Endothelial cell of umbilical vein (primary cell): ENCODE measurements at regions not wholly inside any gene's neighbourhood (a gene's known extent, or its start where the extent isn't known, plus 50 kb on each side); places are given as distances from the start of the nearest gene placed in this dataset.

Experiments used
- EZH2 ChIP-seq: IDR thresholded peaks from 2 replicates; pipeline ENCODE4 v1.6.1; 2012; ENCODE audit warnings: borderline replicate concordance, low read depth, mild to moderate bottlenecking, moderate library complexity, low read length, inconsistent platforms; ENCODE audit not compliant: severe bottlenecking
- FOS ChIP-seq: IDR thresholded peaks from 2 replicates; pipeline ENCODE4 v1.6.1; 2011; ENCODE audit warnings: mild to moderate bottlenecking, low read length, moderate library complexity, borderline replicate concordance; ENCODE audit not compliant: insufficient read depth
- JUN ChIP-seq: IDR thresholded peaks from 2 replicates; pipeline ENCODE4 v1.6.1; 2011; ENCODE audit warnings: borderline replicate concordance, low read depth; ENCODE audit not compliant: insufficient read length, insufficient read depth
- MYC ChIP-seq: IDR thresholded peaks from one replicate; pipeline ENCODE4 v1.6.1; 2011; ENCODE audit warnings: mild to moderate bottlenecking, low read depth, low read length
- POLR2A ChIP-seq: IDR thresholded peaks from 2 replicates; pipeline ENCODE4 v1.6.1; 2012; ENCODE audit warnings: low read depth, mild to moderate bottlenecking, control low read depth, low read length
- POLR2AphosphoS5 ChIP-seq: IDR thresholded peaks from 2 replicates; pipeline ENCODE4 v1.6.1; 2012; ENCODE audit warnings: low read depth, mild to moderate bottlenecking, control low read depth, low read length, moderate library complexity; ENCODE audit not compliant: insufficient read depth
- TF ChIP-seq, protein P1 (sequence below), 2 donors: IDR thresholded peaks; 1 replicate in 1 of 2; 2 replicates in 1 of 2; pipeline ENCODE4 v1.5.1; 2011; ENCODE audit warnings: low read length in 2 of 2, mild to moderate bottlenecking in 2 of 2, moderate library complexity in 2 of 2, control low read depth in 1 of 2, inconsistent platforms in 1 of 2, low read depth in 1 of 2; ENCODE audit not compliant: insufficient read depth in 1 of 2; ENCODE audit errors: extremely low read depth in 1 of 2
- TF ChIP-seq, protein P2 (sequence below): IDR thresholded peaks from 2 replicates; pipeline ENCODE4 v1.6.1; 2011; ENCODE audit not compliant: insufficient read depth, insufficient read length

DNA sequence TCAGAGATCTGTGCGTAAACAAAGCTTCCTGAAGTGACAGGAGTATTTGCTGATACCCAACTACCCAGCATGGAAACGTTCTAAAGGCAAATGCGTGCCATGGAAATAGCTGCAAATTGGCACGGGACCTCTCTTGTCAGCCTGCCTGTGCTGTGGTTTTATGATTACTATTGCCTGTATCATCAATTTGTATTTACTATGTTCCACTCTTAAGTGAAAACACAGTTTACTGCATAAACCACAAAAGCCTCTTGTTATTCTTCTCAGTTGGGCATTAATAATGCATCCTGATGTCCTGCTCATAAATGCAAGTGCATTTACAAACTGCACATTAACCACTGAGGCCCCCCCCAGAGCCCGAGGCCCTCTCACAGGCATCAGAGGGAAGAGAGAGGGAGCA lies 196.6 kb upstream of the SLC35G4 start:
- TF ChIP-seq, protein P1, sequence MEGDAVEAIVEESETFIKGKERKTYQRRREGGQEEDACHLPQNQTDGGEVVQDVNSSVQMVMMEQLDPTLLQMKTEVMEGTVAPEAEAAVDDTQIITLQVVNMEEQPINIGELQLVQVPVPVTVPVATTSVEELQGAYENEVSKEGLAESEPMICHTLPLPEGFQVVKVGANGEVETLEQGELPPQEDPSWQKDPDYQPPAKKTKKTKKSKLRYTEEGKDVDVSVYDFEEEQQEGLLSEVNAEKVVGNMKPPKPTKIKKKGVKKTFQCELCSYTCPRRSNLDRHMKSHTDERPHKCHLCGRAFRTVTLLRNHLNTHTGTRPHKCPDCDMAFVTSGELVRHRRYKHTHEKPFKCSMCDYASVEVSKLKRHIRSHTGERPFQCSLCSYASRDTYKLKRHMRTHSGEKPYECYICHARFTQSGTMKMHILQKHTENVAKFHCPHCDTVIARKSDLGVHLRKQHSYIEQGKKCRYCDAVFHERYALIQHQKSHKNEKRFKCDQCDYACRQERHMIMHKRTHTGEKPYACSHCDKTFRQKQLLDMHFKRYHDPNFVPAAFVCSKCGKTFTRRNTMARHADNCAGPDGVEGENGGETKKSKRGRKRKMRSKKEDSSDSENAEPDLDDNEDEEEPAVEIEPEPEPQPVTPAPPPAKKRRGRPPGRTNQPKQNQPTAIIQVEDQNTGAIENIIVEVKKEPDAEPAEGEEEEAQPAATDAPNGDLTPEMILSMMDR (IDR thresholded peaks at IDR 0.05; ENCODE audit: extremely low read depth in 1 of 2, insufficient read depth in 1 of 2, low read depth in 1 of 2, low read length in 2 of 2), result no peak
- TF ChIP-seq POLR2A, result no peak
- no peak for TF ChIP-seq EZH2
- TF ChIP-seq MYC, result no peak
- no peak for TF ChIP-seq JUN
- TF ChIP-seq POLR2AphosphoS5, result no peak
- TF ChIP-seq, protein P2, sequence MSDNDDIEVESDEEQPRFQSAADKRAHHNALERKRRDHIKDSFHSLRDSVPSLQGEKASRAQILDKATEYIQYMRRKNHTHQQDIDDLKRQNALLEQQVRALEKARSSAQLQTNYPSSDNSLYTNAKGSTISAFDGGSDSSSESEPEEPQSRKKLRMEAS, result no peak
- no peak for TF ChIP-seq FOS
